ENCODE measurements at regions not wholly inside any gene's neighbourhood (a gene's known extent, or its start where the extent isn't known, plus 50 kb on each side); places are given as distances from the start of the nearest gene placed in this dataset.

DNA sequence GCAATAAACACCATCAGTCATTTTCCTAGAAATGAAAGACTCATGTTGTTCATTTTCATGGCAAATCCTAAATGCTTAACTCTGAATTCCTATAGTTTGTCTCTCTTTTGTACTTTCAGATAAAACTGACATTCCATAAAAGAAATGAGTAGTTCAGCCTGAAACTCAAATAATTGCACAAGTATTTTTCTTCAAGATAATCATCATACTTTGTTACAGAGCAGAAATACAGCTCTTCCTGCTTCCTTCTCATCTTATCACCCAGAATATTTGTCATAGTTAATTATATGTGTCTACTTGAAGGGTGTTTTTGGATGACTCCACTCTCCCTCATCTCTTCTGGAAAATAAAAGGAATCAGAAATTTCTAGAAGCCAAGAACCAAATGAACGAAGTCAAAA, 141.1 kb downstream of the HNMT start:
- no peak for DNase-seq (ENCODE audit: low spot score)

DNA sequence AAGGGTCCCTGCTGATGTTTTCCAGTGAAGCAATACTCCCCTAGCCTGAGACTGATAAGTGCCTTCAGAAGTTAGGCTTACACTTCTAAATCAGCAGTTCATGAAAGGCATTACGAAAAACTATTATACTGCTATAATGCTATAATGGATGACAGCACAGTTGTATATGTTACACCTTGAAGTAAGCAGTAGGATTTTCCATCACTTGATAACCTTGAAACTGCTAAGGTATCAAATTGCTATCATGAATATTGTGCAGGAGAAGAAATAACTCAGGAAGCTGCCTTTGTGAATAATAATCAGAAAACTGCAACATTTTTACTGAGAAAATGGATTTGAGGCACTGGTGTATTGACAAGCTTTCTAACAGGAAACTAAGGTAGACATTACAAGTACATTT, 142.3 kb downstream of the HNMT start:
- no peak for DNase-seq (ENCODE audit: low spot score)

DNA sequence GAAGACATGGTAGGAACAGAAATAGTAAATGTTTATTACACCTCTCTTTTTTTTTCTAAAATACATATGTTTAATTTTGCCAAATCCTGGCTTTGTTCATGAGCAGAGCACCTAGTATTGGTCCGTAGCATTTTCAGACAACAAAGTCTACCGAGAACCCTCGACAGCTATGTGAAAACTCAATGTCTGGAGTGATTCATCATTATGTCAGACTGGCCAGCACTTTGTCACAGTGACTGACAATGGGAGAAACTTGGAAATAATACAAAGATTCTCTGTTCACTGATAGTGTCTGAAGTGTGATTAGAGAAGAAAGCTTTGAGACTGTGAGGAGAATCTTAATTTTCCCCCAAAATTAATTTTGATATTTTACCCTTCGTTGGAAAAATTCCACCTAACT, 143.0 kb downstream of the HNMT start:
- no peak for DNase-seq (ENCODE audit: low spot score)

DNA sequence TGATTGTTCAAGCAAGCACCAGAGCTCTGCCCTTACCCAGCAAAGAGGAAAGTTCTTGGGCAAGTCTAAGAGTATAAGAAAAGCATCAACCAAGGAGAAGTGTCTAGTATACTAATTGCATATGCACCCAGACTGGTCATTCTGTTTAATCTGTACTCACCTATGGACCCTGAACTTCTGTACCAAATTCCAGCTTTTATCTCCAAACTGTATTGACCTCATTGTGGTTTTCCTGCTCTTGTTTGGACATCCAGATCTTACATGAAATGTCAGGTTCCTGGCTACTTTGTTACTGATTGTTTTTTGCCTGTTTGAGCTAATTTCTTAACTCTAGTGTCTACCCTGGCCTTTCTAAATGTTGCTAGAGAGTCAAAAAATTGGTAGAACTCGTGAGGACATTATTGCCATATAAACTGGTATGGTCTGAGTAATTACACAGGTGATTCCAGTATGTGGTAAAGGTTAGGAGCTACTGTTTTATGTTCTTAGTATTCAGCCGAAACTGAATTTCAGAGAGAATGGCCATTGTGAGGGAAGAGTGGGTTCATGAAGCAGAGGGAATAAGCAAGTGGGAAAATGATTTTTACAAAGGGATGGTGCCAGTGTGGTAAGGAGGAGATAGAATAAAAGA, 146.3 kb downstream of the HNMT start:
- no peak for DNase-seq (ENCODE audit: low spot score)

DNA sequence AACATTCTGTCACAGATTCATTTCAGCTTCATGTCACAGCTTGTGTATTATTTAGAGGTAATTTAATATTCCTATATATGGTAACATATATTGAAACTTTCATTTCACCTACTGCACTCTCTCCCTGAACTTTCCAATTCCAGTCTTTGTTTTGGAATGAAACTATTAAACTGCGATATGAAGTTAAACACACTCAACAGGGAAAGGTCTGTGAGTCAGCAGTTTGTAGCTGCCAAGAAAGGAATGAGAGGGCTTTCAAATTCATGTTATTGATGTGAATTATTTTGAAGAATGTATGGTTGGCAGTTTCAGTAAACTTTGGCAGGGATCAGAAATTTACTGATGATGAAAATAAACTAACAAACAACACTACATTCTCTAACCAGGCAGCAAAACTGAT, 148.3 kb downstream of the HNMT start:
- no peak for DNase-seq (ENCODE audit: low spot score)

DNA sequence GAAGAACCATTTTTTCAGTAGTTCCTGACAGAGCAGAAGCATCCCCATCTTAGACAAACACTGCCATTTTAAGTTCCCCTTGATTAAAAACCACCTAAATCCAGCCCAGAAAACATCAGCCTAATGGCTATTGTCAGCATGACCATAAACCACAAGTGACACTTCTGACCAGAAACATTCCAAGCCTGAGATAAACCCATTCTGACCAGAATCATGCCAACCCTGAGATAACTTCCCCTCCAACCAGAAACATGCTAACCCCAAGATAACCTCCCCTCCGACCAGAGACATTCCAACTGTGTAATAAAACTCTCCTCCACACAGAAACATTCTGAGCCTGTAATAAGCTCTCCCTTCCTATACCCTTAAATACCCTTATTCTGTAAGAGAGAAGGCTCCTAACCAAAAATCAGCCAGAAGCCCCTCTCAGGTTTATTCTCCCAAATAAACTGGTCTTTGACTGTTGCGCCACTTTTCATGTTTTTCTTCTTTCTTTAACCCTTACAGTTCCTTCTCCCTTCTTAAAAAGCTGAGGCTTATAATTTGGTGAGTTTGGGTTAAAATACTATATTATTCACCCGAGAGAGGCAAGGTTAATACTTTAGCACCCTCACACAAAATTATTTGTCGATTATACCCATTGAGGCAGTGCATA, 149.7 kb downstream of the HNMT start:
- no peak for DNase-seq (ENCODE audit: low spot score)

DNA sequence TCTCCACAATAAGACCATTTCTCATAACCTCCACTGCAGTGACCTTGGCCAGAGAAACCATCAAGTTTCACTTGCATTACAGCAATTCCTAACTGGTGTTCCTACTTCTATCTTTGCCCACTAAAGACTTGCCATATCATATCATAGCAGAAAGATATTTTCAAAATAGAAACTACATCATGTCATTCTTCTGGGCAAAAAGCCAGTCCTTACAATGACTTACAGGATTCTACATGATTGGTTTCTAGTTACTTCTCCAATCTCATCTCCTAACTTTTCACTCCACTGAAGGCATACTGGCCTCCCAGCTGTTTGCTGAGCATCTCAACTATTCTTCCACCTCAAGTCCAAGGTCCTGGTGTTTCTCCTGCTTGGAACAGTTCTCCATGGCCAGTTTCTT, 151.4 kb downstream of the HNMT start:
- no peak for DNase-seq (ENCODE audit: low spot score)

DNA sequence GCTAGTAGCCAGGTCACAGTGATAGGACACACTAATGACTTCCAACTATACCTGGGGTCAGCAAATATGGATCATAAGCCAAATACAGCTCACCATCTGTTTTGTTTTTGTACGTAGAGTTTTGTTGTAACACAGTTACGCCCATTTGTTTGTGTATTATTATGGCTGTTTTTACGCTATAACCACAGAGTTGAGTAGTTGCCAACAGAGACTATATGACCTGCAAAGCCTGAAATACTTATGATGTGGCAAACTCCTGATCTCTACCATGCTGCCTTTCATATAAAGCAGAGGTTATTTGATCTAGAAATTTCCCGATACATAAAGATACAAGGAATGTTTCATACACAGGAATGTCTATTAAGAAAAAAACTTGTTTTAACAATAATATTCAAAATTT, 152.2 kb downstream of the HNMT start:
- no peak for DNase-seq (ENCODE audit: low spot score)

DNA sequence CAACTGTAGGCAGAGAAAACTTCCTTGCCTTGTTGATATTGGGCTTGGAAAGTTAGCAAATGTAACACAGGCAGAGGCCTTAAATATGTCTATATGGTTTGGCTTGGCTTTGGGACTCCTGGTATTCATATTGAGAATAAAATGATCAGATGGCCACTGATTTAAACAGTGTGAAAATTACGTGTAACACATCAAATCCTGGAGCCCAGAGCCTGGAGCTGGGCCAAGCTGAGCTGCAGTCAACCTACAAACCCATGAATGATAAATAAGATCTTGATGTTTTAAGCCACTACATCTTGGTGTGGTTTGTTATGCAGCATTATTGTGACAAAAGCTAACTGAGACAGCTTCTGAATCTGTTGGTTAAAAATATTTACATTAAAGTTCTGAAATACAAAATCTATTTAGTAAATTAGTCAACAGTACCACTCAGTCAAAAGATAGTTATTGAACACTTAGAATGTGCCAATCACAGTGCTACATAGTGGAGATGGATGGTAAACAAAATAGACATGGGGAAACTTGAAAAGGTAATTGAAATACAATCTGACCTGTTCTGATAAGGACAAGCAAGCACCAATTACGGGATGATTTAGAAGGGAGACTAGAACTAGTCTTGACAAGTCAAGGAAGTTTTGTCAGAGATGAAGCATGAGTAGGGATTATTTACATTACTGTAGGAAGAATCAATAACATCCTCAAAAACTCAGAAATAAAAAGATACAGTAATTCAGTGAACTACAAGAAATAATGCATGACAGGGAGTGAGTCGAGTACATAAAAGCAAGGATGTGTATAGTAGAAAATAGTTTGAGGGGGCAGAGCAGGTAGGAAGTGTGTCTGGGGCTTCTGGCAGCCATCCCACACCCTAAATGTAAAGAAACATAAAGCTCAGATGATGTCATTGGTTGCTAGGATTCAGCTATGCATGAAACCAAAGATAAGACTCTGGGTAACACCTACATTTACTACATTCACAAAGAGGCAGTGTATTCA, 157.7 kb downstream of the HNMT start:
- no peak for DNase-seq (ENCODE audit: low spot score)

DNA sequence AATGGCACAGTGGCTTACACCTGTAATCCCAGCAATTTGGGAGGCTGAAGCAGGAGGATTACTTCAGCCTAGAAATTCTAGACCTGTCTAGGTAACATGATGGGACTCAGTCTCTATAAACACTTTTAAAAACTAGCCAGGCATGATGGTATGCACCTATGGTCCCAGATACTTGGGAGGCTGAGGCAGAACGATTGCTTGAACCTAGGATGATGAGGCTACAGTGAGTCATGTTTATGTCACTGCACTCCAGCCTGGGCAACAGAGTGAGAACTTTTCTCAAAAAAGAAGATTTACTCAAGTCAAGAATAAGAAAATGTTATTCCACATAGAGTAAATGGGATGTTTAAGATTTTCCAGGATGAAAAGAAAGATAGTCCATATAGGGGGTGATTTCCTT, 158.6 kb downstream of the HNMT start:
- DNase-seq (ENCODE audit: low spot score) = no peak

DNA sequence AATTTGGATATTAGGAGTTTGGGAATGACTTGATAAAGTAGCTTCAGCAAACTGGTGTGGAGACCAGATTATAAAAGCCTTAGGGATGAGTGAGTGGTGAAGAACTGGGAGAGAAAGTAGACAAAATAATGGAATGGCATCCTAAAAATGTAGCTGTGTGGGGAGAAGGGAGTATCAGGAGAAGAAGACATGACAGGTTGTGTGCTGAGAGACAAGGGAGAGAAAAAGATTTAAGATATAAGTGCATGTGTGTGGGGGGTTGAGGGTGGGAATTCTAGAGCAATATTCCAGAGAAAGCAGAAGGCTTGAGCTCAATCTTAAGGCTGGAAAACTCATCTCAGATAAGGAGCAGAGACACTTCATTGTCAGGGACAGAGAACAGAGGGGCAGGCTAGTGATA, 159.5 kb downstream of the HNMT start:
- DNase-seq (ENCODE audit: low spot score) = no peak

DNA sequence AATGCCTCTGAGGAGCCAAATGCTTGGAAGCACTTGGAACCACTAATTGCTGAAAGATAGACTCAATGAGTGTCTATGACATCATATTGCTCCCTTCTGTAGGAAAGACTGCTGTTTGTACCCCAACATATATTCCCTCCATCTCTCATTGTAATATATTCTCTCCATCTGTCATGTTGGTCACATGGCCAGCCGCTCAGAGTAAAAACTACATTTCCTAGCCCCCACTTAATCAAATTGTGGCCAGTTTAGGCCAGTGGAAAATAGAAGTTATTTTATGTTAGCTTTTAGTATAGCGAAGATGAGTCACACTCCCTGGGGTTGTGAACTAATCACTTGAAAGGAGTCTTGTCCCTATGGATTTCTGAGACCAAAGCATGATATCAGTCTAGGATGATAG, 160.2 kb downstream of the HNMT start:
- DNase-seq (ENCODE audit: low spot score) = no peak

DNA sequence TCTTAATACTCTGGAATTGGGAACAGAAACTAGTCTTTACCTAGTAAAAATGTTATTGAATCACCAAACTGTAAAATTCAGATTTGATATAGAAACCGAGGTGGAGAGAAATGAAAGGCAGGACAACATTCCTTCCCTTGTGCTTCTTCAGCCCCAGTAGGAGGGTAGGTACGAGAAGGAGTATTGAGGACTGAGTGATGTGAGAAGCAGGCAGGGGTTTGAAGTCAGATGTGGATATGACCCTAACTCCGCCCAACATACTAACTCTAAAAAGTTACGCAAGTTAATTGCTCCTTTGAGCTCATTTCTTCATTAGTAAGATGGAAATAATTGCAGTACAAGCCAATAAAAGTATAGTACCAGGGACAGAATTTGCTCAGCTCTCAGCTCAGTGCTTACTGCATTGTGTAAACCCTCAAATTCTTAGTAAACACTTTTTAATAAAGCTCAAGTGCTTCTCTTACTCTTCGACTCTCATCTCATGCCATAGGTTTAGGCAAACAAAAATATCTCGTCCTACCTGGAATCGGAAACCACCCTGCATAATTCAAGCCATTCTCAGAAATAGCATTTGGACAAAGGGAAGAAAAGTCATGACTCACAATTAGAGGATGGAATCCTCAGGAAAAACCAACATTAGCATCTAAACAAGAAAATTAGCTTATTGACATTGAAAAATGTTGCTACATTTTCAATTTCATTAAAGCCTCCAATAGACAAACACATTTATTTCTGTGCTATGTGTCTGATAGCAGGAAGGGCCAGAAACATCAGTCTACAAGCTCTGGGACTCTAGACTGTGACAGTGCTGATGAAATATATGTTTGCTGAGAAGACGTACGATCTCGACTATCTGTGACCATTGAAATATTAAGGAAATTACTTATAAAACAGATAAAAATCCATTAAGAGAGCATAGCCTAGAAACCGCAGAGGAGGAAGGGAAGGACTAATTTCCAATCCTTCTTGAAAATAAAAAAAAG, 161.3 kb downstream of the HNMT start:
- DNase-seq (ENCODE audit: low spot score) = no peak

DNA sequence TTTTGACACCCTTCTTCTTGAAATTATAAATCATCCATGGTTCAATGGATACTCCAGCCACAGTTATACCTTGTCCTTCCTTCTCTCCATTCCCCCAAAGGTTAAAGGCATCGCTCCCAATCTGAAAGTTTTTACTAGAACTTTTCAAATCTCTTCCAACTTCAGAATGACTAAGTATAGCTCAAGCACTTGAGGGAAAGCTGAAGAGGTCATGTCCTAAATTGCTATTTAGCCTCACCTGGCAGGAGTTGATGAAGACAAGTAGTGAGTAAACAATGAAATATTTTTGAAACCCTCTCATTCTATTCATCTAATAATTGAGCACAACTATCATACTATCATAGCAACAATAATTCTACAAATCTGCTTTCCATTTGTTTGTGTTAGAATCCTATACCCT, 167.8 kb downstream of the HNMT start:
- no peak for DNase-seq (ENCODE audit: low spot score)

DNA sequence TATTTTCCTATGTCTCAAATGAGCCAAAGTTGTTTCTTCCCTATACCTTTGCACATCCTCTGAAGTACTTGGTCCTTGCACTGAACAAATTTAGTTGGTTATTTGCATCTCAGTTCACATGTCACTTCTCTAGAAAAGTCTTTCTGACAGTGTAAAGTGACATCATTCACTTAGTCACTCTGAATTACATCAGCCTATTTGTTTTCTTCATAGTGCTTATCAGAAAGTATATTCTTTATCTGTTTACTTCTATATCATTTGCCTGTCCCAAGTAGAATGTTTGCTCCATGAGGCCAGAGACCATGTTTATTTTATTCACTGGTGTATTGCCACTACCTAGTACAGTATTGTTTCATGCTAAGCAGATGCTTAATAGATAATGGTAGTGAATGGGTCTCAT, 173.7 kb downstream of the HNMT start:
- DNase-seq (ENCODE audit: low spot score) = no peak

DNA sequence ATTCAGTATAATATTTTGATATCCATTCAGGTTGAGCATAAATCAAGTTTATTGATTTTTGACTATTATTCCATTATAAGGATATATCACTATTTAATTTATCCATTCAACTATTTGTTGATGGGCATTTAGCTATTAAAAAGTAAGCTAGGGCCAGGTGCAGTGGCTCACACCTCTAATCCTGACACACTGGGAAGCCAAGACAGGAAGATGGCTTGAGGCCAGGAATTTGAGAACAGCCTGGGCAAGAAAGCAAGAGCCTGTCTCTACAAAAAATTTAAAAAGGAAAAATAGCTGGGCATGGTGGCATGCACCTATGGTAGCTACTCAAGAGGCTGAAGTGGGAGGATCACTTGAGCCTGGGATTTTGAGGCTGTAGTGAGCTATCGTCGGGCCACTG, 183.5 kb downstream of the HNMT start:
- DNase-seq (ENCODE audit: low spot score) = no peak

DNA sequence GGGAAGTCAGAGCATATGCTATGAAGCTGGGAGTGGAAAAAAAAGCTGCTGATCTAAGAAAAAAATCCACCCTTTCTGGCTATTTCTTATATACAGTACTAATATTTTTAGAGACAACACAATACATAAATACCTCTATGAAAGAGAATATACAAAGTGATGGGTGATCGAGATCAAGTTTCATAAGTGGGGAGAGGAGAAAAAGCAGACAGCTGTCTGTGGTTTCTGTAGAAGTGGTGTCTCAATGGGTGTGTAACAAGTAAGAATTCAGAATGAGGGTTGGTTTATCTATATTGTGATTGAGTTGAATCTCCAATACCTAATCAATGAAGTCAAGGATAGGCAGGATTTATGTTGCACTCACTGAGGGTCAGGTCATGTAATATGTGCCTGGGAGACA, 191.0 kb downstream of the HNMT start:
- DNase-seq (ENCODE audit: low spot score) = no peak

DNA sequence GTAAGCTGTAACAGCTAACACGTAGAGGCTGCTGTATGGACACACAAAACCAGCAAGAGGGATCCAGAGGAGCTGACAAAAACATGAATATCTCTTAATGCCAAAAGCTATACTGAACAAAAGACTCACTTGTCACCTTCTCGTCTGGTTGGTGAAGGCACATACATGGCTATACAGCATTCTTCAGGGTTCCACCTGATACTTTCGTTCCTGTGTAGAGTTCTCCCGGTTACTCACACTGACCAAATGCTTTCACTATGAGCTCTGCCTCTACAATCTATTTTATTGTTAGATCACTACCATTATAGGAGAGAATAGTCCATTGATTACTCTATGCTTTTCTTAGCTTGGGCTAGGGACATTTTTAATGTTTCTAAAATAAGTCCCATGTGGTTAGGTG, 193.1 kb downstream of the HNMT start:
- no peak for DNase-seq (ENCODE audit: low spot score)

DNA sequence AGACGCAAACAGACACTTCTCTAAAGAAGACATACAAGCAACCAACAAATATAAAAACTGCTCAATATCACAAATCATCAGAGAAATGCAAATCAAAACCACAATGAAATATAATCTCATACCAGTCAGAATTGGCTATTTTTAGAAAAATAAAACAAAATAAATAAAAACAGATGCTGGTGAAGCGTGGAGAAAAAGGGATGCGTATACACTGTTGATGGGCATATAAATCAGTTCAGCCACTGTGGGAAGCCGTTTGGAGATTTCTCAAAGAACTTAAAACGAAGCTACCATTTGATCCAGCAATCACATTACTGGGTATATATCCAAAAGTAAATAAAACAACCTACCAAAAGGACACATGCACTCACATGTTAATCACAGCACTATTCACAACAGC, 206.2 kb downstream of the HNMT start:
- DNase-seq (ENCODE audit: low spot score) = no peak

DNA sequence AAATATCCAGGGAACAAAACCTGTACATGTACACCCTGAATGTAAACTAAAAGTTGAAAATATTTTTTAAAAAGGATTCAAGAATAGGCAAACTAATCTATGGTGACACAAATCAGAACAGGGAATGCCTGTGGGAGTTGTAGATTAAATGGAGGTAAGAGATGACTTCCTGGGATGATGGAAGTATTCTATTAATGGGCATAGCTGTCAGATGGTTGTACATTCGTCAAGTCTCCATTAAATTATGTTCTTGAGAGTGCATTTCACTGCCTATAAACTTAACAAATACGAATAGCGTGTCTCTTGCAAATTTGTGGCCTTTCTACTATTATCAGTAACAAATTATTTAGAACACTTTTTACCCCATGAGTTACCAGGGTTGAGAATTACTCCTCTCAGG, 207.0 kb downstream of the HNMT start:
- DNase-seq (ENCODE audit: low spot score) = no peak

DNA sequence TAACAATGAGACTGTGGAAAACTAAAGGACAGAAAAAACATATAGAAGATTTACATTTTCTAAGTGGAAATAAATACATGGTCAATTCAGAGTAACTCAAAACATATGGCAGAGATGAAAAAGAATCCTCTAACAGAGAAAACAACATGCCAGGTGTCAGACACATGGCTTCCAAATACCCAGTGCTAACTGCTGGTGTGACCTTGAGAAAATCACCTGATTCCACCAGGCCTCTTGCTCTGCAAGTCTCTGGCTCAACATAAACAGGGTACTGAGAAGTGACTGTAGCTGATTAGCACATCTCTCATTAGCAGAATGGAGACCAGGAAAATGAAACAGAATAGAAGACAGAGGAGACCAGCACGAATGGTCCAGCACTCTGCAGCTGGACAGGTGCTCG, 210.8 kb downstream of the HNMT start:
- DNase-seq (ENCODE audit: low spot score) = no peak

DNA sequence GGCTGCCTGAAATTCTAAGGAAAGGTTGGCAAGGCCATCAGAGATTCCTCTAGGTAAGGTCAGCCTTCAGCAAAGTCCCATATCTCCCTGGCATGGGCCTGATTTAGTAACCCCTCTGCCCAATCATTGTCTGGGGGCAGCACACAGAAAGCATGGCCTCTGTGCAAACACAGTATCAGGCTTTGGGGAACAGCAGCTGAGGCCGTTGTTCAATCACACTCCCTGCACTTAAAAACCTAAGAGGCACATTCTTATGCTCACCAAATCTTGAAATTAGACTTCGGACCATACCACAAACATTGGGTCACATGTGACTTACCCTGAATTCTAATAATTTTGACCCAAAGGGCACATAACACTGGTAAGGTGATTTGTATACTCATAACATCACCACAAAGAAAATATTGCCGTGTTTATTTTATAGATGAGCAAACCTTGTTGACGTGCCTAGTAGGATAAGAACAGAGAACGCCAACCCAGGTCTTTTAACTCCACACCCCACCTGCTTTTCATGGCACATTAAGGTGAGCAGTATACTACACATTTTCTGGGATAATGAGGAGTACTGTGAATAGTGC, 212.7 kb downstream of the HNMT start:
- DNase-seq (ENCODE audit: low spot score) = no peak
